KBM-7 (cell line): ENCODE measurements at regions not wholly inside any gene's neighbourhood (a gene's known extent, or its start where the extent isn't known, plus 50 kb on each side); places are given as distances from the start of the nearest gene placed in this dataset.
"Not testable (repeated sequence)": the region's sequence is repeated elsewhere in the genome, so short reads cannot be mapped to it uniquely, and the experiment has no call there.

Source experiments
- DNase-seq: peaks from one replicate; pipeline ENCODE4 v3.0.0-alpha.2; 2015
- in situ Hi-C: fragments of 300-500 bp; cut with MboI; formaldehyde crosslinking; loops from 2 replicates; pipeline ENCODE4 v1.14.3; 2020; ENCODE audit warnings: low sequenced_read_pairs, low pct_unique_long_range_greater_than_20kb, mixed read lengths

DNA sequence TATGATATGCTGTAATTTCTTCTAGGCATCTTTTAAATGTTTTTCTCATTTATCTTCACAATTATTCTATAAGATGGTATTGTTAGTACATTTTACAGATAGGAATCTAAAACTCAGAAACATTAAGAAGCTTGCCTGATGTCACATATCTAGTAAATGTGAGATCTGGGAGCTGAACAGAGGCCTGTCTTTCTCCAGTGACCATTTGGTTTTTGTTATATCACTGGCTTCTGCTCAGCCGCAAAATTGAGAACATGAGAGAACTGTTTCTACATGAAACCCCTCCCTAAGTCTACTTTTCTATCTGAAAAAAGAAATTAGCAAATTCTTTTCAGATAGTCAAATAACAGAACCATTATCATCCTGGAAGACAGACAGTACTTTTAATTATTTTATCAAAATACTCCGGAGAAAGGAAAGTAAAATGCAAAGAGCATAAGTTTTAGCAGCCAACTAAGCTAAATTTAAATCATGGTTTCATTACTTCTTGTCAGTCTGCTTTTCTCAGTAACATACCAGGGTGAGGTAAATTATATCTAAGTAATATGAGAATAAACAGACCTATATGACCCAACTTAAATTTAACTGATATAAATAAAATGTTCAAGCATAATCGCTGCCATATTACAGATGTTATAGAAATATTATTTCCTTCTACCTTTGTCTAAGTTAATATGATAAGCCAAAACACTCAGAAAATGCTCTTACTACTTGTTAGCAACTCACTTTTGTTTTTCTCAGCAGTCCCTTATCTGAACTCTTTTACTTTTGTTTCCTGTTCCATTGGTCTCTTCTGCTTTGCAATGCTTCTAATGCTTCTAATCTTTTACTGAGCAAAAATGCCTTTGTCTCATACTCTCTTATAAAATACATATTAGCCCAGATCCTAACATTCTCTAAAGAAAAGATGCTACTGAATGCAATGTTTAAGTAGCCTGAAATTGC, 68.0 kb upstream of the MBNL1 start:
- in situ Hi-C loops: no loop called here

DNA sequence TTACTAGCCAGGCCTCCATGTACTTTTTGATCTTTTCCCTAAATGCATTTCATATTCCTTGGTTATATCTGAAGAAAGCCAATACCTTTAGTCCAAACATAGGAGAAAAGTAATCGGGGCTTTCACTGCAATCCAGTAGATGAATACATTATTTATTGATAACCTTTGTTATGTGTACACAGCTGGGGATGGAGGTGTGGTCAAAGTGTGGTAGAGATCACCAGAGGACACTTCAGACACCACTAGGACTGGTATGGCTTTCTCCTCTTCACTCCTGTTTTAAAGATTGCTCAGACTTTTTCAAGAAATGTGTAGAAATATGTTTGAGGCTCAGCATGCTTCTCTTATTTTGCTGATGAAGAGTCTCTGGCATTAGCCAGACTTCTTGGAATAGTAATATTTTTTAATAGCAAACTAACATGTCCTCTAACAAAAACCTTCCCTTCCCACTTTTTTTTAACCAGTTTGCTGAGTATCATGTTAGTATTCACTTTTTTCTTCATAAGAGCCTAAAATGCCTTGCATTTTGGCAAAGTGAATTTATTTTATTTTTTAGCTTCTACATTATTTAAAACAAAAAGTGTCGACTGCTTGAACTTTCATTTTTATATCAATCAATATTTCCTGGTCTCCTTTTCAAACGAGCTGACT, 65.6 kb upstream of the MBNL1 start:
- in situ Hi-C loops: no loop called here
- DNase-seq: peak; percentile 40

More for the DNA sequence above, 68.0 kb upstream of the MBNL1 start:
- DNase-seq: no peak

DNA sequence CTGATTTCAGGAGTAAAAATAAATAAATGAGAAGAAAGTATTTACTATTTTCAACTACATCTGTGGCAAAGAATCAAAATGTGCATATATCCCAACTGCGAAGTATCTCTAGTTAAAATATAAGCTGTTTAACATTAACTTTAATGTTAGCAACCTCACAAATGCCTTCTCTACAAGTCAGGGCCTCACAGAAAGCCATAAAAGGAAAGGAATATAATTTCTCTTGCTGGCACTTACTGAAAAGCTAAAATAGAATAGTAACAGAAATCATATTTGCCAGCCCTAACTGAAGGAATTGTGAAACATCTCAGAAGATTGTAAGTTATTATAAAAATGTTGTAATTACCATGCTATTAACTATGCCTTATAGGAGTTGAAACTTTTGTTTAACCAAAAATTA, 65.1 kb upstream of the MBNL1 start:
- no peak for DNase-seq
- in situ Hi-C loops: no loop called here

DNA sequence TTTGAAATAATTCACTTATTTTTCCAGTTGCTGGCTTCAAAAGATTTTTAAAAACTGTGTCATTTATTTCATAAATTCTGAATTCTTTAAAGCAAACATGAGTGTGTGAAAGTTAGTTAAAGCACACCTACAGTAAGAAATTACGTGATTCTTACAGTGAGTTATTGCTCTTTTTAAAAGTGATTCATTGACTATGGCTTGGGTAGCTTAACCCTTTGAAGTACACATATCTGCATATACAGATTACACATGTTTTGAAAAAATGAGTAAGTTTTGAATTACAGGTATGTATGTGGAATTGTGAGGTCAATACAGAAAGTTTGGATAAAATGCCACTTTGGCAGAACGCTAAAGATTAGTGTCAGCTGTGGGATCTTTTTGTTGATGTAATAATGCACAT, 64.5 kb upstream of the MBNL1 start:
- in situ Hi-C loops: no loop called here
- no peak for DNase-seq

DNA sequence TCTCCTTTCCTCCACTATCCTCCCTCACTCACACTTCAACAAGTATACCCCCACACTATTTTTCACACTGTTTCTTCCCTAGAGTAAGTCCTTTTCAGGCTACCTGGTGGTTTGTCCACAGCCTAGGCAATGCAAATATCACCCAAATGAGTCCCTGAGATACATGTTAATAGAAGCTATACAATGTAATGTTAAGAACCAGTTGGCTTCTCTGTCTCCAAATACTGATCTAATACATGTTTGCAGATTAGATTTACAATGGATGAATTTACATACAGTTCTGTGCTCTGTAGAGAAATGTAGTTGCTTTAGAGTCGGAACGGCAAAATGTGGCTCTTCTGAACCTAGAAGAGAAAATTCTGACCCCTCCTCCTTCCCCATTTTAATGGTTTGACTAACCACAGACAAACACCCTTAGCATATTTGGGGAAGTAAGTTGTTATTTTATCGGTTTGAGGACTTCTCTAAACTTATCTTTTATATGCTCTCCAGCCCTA, 63.6 kb upstream of the MBNL1 start:
- DNase-seq: peak; percentile 95
- in situ Hi-C loops: no loop called here

GRCh38 chr3:152206243-152206760, 62.4 kb upstream of the MBNL1 start:
- in situ Hi-C loops: no loop called here
- DNase-seq: no peak

DNA sequence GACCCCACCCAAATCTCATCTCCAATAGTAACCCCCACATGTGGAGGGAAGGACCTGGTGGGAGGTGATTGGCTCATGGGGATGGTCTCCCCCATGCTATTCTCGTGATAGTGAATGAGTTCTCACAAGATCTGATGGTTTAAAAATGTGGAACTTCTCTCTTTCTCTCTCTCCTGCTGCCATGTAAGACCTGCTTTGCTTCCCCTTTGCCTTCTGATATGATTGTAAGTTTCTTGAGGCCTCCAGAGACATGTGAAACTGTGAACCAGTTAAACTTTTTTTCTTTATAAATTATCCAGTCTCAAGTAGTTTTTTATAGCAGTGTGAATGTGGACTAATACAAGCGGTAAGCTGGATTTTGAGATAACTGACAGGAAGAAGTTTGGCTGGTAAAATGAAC, 60.3 kb upstream of the MBNL1 start:
- in situ Hi-C loops: no loop called here
- no peak for DNase-seq

DNA sequence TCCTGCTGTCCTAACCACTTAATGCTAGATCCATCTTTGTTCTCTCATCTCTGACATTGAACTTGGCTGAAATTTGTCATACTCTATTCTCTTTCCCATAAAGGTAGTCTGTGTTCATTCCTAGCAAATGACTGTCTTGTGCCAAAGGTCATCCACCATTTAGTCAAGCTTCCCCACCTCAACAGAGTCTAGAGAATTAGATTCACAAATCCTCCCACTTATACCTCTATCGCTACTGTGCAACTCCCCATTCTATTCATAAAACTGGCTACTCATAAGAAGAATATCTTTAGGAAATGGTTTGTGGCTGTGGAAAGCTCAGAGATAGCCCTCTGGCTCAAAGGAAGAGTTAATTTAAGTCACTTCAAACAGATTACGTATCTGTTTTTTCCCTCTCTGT, 59.7 kb upstream of the MBNL1 start:
- in situ Hi-C loops: no loop called here
- no peak for DNase-seq

DNA sequence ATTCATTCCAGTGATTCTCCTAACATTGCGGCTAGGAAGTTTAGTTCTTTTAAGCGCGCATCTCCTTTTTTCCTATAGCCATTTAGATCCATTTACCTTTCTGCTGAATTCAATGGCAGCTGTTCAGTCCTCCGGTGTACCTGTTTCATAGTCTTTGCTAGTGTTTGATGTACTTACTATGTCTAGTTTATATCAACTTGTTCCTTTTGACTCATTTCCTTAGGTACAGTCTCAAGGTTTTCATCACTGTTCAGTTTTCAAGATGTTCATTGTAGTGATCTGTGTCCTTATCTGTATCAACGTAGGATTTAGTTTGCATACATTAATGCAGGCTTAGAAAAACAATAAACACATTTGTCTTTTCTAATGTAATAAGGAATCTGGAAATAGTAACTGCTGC, 59.0 kb upstream of the MBNL1 start:
- in situ Hi-C loops: no loop called here
- no peak for DNase-seq

DNA sequence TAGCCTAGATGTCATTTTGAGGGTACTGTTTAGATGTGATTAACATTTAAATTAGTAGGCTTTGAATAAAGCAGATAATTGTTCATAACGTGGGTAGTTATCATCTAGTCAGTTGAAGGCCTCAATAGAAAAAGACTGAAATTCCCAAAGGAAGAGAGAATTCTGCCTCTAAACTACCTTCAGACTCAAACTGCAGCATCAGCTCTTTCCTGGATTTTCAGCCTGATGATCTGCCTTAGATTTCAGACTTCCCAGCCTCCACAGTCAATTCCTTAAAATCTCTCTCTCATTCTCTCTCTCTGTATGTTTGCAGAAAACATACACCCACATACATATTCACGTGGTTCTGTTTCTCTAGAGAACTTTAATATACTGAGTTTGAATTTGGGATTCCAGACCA, 58.0 kb upstream of the MBNL1 start:
- in situ Hi-C loops: no loop called here
- no peak for DNase-seq

DNA sequence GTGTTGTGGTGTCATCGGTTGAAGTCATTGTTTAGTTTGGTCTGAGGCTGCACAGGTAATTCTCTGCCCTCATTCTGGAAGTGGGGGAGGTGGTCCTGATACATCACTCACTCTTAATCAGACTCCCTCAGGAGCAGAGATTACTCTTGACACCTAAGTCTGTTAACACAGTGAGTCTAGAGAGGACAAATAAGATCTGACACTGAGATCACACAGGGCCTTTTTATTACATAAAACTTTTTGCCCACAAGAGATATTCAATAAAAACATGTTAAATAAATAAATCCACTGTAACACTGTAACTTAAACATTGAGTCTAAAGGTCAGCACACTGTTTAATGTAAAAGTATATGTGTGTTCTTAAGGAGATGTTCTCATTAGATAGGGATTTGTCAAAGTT, 57.1 kb upstream of the MBNL1 start:
- no peak for DNase-seq
- in situ Hi-C loops: no loop called here

DNA sequence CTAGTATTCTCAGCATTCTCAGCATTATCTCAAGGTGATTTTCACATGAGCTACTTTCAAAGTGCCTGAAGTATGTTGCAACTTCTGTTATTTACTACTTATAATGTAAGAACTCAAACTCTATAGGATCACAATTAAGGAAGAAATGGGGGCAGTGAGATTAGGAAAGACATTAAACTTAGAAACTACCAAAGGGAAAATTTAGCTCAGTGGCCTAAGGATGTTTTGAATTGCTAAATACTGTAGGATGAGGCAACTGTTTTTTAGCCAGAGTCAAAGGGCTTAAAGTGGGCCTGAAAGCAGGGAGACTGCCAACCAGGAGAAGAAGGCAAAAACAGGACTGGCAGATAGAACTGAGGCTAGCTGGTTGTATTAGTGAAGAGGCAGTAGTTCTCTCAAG, 55.5 kb upstream of the MBNL1 start:
- in situ Hi-C loops: no loop called here
- DNase-seq: no peak

DNA sequence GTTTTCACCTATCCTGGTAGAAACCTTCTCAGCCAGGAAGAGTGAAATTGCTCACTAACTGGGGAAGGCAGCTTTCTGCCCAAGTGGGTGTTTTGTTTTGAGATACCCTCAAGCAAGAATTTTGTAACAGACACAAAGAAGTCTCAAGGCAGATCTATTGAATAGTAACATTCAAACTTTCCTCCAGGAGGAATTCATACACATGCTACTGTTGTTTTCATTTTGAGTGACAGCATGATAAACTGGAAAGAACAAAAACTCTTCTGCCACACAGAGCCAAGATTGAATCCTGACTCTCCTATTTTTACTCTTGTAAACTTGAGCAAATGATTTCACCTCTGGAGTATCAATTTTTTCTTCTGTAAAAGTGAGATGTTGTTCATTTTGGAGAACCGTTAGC, 54.8 kb upstream of the MBNL1 start:
- no peak for DNase-seq
- in situ Hi-C loops: no loop called here

DNA sequence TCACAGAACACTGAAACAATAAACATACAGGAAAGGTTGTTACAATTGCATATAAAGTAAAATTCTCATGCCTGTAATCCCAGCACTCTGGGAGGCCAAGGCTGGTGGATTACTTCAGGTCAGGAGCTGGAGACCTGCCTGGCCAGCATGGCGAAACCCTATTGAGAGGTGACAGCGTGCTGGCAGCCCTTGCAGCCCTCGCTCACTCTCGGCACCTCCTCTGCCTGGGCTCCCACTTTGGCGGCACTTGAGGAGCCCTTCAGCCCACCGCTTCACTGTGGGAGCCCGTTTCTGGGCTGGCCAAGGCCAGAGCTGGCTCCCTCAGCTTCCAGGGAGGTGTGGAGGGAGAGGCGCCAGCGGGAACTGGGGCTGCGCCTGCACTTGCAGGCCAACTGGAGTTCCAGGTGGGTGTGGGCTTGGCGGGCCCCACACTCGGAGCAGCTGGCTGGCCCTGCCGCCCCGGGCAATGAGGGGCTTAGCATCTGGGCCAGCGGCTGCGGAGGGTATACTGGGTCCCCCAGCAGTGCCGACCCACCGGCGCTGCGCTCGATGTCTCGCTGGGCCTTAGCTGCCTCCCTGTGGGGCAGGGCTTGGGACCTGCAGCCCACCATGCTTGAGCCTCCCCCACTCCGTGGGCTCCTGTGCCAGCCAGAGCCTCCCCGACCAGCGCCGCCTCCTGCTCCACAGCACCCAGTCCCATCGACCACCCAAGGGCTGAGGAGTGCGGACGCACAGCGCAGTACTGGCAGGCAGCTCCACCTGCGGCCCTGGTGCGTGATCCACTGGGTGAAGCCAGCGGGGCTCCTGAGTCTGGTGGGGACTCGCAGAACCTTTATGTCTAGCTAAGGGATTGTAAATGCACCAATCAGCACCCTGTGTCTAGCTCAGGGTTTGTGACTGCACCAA, 51.5 kb upstream of the MBNL1 start:
- in situ Hi-C loops: not testable (repeated sequence)

DNA sequence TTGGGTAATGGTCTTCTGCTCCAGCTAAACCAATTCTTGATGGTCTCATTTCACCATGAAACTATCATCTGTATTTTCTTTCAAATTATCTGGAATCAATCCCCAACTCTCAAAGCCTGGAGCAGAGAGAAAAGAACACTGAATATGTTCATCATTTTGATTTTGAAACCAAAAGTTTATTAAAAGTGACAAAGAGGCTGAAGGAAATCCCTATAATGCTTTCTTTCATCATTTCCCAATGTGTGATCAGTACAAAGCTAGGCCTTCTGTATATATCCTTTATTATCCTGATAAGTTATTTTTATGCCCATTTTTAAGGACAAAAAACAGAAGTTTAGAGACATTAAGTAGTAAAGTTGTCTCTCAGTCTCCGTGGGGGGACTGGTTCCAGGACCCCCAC, 50.1 kb upstream of the MBNL1 start:
- in situ Hi-C loops: no loop called here
- no peak for DNase-seq

More for the DNA sequence above, 51.5 kb upstream of the MBNL1 start:
- DNase-seq: not testable (repeated sequence)
